ENCODE measurements at regions not wholly inside any gene's neighbourhood (a gene's known extent, or its start where the extent isn't known, plus 50 kb on each side); places are given as distances from the start of the nearest gene placed in this dataset.
"Not testable (repeated sequence)": the region's sequence is repeated elsewhere in the genome, so short reads cannot be mapped to it uniquely, and the experiment has no call there.

- DNase-seq = no peak
Measured at GRCh38 chr21:15281714-15282113, 216.9 kb upstream of the NRIP1 start.

- DNase-seq = no peak
Measured at GRCh38 chr21:15282665-15283064, 217.9 kb upstream of the NRIP1 start.

- no peak for DNase-seq
Measured at GRCh38 chr21:15283138-15283537, 218.3 kb upstream of the NRIP1 start.

- DNase-seq = no peak
Measured at GRCh38 chr21:15283789-15284188, 219.0 kb upstream of the NRIP1 start.

GRCh38 chr21:15285556-15285955 lies 220.8 kb upstream of the NRIP1 start:
- DNase-seq = no peak

- no peak for DNase-seq
Measured at GRCh38 chr21:15289246-15289645, 224.4 kb upstream of the NRIP1 start.

GRCh38 chr21:15289896-15290841 lies 225.4 kb upstream of the NRIP1 start:
- DNase-seq = peak; percentile 85

GRCh38 chr21:15291621-15292266 lies 226.9 kb upstream of the NRIP1 start:
- DNase-seq = no peak

GRCh38 chr21:15293240-15293639 lies 228.4 kb upstream of the NRIP1 start:
- DNase-seq = no peak

GRCh38 chr21:15295875-15296274 lies 231.1 kb upstream of the NRIP1 start:
- no peak for DNase-seq

GRCh38 chr21:15297824-15298223 lies 233.0 kb upstream of the NRIP1 start:
- DNase-seq = no peak

GRCh38 chr21:15298306-15298705 lies 233.5 kb upstream of the NRIP1 start:
- DNase-seq = no peak

GRCh38 chr21:15298755-15299154 lies 234.0 kb upstream of the NRIP1 start:
- DNase-seq = not testable (repeated sequence)

- DNase-seq = no peak
Measured at GRCh38 chr21:15300131-15300530, 235.3 kb upstream of the NRIP1 start.

- DNase-seq = no peak
Measured at GRCh38 chr21:15301014-15301413, 236.2 kb upstream of the NRIP1 start.

GRCh38 chr21:15301736-15302135 lies 236.9 kb upstream of the NRIP1 start:
- no peak for DNase-seq

- no peak for DNase-seq
Measured at GRCh38 chr21:15306271-15306670, 241.5 kb upstream of the NRIP1 start.

GRCh38 chr21:15308333-15308732 lies 243.5 kb upstream of the NRIP1 start:
- no peak for DNase-seq

GRCh38 chr21:15309022-15309590 lies 244.3 kb upstream of the NRIP1 start:
- no peak for DNase-seq

- DNase-seq = no peak
Measured at GRCh38 chr21:15309721-15310120, 244.9 kb upstream of the NRIP1 start.

- no peak for DNase-seq
Measured at GRCh38 chr21:15311510-15311909, 246.7 kb upstream of the NRIP1 start.

GRCh38 chr21:15317034-15317433 lies 252.2 kb upstream of the NRIP1 start:
- DNase-seq = not testable (repeated sequence)

- DNase-seq = no peak
Measured at GRCh38 chr21:15319727-15320126, 254.9 kb upstream of the NRIP1 start.

- no peak for DNase-seq
Measured at GRCh38 chr21:15324542-15324941, 259.7 kb upstream of the NRIP1 start.
